HL-60 (cell line): ENCODE measurements at regions not wholly inside any gene's neighbourhood (a gene's known extent, or its start where the extent isn't known, plus 50 kb on each side); places are given as distances from the start of the nearest gene placed in this dataset.

ENCODE experiments used
- POLR2AphosphoS5 ChIP-seq: IDR thresholded peaks from 2 replicates; pipeline ENCODE4 v1.6.1; 2012; ENCODE audit warnings: low read depth
- TF ChIP-seq, protein P1 (sequence below): IDR thresholded peaks from one replicate; pipeline ENCODE4 v1.5.1; 2011; ENCODE audit warnings: low read length, control low read depth, inconsistent platforms; ENCODE audit not compliant: insufficient read depth

DNA sequence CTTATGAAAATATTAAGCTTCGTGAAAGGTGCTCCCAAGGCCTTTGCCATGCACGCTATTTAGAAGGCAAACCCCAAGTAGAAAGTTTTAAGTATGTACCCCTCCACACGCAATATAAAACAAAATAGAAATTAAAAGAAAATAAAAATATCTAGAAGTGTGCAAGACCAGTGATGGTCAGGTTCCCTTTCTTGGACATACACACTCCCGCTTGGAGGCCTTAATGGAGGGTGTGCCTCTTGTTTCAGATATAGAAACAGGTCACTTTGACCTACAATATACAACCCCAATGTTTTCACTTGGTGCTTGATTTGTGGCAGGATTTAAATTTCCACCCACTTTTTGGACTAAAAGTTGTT, 127.4 kb upstream of the STC2 start:
- TF ChIP-seq, protein P1, sequence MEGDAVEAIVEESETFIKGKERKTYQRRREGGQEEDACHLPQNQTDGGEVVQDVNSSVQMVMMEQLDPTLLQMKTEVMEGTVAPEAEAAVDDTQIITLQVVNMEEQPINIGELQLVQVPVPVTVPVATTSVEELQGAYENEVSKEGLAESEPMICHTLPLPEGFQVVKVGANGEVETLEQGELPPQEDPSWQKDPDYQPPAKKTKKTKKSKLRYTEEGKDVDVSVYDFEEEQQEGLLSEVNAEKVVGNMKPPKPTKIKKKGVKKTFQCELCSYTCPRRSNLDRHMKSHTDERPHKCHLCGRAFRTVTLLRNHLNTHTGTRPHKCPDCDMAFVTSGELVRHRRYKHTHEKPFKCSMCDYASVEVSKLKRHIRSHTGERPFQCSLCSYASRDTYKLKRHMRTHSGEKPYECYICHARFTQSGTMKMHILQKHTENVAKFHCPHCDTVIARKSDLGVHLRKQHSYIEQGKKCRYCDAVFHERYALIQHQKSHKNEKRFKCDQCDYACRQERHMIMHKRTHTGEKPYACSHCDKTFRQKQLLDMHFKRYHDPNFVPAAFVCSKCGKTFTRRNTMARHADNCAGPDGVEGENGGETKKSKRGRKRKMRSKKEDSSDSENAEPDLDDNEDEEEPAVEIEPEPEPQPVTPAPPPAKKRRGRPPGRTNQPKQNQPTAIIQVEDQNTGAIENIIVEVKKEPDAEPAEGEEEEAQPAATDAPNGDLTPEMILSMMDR: no peak
- TF ChIP-seq POLR2AphosphoS5: no peak
